Panc1 (cell line): ENCODE measurements at regions not wholly inside any gene's neighbourhood (a gene's known extent, or its start where the extent isn't known, plus 50 kb on each side); places are given as distances from the start of the nearest gene placed in this dataset.

Experiments
- ATAC-seq: fragments of 200-7000 bp; cut with Tn5 transposase; 2 replicates; pipeline ENCODE4 v1.9.1; 2020; ENCODE audit warnings: mild to moderate bottlenecking, moderate library complexity
- BruUV-seq: library from RNA; stranded (reverse); fragments of 400-500 nt; replicated peaks from 2 replicates; lab custom pipeline; 2021; lab: Mats Ljungman, UMichigan
- CTCF ChIA-PET: fragments of 300-600 bp; sonication (Branson Sonifier 250); formaldehyde crosslinking; loops from one replicate; lab custom pipeline; 2022; ENCODE audit warnings: antibody characterized with exemption; lab: Charles Lee
- POLR2A ChIA-PET: fragments of 300-600 bp; sonication (Branson Sonifier 250); formaldehyde crosslinking; loops from one replicate; lab custom pipeline; 2022; ENCODE audit warnings: antibody characterized with exemption; lab: Charles Lee
- DNase-seq: peaks from one replicate; pipeline ENCODE4 v3.0.0-alpha.2; 2010; ENCODE audit warnings: low read depth, low spot score
- H3K27ac ChIP-seq: 2 replicates; pipeline ENCODE4 v1.5.1; 2011; ENCODE audit warnings: mild to moderate bottlenecking, low read length, inconsistent platforms
- H3K27me3 ChIP-seq: fragments of 200-500 bp; sonication (Bioruptor generic); 2 replicates; pipeline ENCODE4 v1.6.0; 2014; ENCODE audit warnings: low read length, inconsistent platforms; ENCODE audit not compliant: control insufficient read depth, insufficient read depth
- H3K36me3 ChIP-seq: fragments of 200-500 bp; sonication (Bioruptor generic); 2 replicates; pipeline ENCODE4 v1.5.1; 2014; ENCODE audit warnings: inconsistent platforms, mild to moderate bottlenecking, low read length, moderate library complexity; ENCODE audit not compliant: control insufficient read depth, insufficient read depth
- H3K4me1 ChIP-seq: 2 replicates; pipeline ENCODE4 v1.5.1; 2011; ENCODE audit warnings: inconsistent platforms, mild to moderate bottlenecking, low read length, moderate library complexity; ENCODE audit not compliant: control insufficient read depth, insufficient read depth
- H3K4me3 ChIP-seq, 2 experiments: 2 replicates each; pipeline ENCODE4 v1.5.1; 2011 to 2012; ENCODE audit warnings: low read depth in 2 of 2, low read length in 2 of 2, mild to moderate bottlenecking in 2 of 2, inconsistent platforms in 1 of 2, moderate library complexity in 1 of 2
- H3K9me3 ChIP-seq: fragments of 200-500 bp; sonication (Bioruptor generic); 2 replicates; pipeline ENCODE4 v1.5.1; 2014; ENCODE audit warnings: low read depth, mild to moderate bottlenecking, inconsistent platforms, low read length, moderate library complexity; ENCODE audit not compliant: control insufficient read depth, insufficient read depth
- POLR2AphosphoS5 ChIP-seq: IDR thresholded peaks from 2 replicates; pipeline ENCODE4 v1.6.1; 2012; ENCODE audit warnings: mild to moderate bottlenecking, low read depth, low read length, moderate library complexity
- SIN3A ChIP-seq: IDR thresholded peaks from 2 replicates; pipeline ENCODE4 v1.6.1; 2012; ENCODE audit warnings: low read depth, mild to moderate bottlenecking, low read length, moderate library complexity, borderline replicate concordance; ENCODE audit not compliant: insufficient read depth
- TCF7L2 ChIP-seq: IDR thresholded peaks from 2 replicates; pipeline ENCODE4 v1.6.1; 2011; ENCODE audit warnings: mild to moderate bottlenecking, low read depth, low read length, inconsistent platforms
- in situ Hi-C: cut with HindIII; loops from 2 replicates; pipeline ENCODE4 v1.10.0; 2016; ENCODE audit warnings: low sequenced_read_pairs, low pct_unique_long_range_greater_than_20kb
- intact Hi-C: fragments of 100-400 bp; cut with micrococcal nuclease; formaldehyde crosslinking; loops from one replicate; pipeline ENCODE4 v1.10.0; 2022; ENCODE audit not compliant: unreplicated experiment
- TF ChIP-seq, protein P1 (sequence below), 2 experiments: IDR thresholded peaks; 2 replicates each; pipeline ENCODE4 v1.6.1; 2011 to 2012; ENCODE audit warnings: low read depth in 2 of 2, control low read depth in 1 of 2, low read length in 1 of 2, mild to moderate bottlenecking in 1 of 2, moderate library complexity in 1 of 2; ENCODE audit not compliant: insufficient read depth in 1 of 2
- TF ChIP-seq, protein P2 (sequence below): fragments of 450-650 bp; IDR thresholded peaks from 2 replicates; pipeline ENCODE4 v1.5.1; 2017; ENCODE audit warnings: mild to moderate bottlenecking

DNA sequence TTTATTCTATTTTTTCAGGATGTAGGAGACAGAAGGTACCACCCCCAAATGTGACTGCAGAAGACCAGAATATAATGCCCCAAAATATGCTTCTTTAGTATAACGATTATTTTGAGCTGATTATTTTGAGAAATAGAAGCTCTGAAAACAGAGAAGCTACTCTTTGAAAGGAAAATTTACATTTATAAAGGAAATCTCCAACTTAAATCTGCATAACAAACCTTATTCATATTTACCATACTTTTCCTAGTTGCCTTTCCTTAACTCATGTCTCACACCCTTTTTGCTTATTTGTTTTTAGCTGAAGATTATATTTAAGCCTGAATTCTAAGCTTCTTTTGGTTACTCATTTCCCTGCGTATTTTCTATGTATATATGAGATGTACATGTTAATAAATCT, 127.1 kb upstream of the THSD7A start:
- no peak overlapping the region for H3K4me3 ChIP-seq
- ATAC-seq (no peak), DNase-seq (no peak)
- in situ Hi-C loops (no loop called here), intact Hi-C loops (no loop called here)
- TF ChIP-seq TCF7L2 (no peak), SIN3A (no peak), POLR2AphosphoS5 (no peak)
- TF ChIP-seq, protein P1, sequence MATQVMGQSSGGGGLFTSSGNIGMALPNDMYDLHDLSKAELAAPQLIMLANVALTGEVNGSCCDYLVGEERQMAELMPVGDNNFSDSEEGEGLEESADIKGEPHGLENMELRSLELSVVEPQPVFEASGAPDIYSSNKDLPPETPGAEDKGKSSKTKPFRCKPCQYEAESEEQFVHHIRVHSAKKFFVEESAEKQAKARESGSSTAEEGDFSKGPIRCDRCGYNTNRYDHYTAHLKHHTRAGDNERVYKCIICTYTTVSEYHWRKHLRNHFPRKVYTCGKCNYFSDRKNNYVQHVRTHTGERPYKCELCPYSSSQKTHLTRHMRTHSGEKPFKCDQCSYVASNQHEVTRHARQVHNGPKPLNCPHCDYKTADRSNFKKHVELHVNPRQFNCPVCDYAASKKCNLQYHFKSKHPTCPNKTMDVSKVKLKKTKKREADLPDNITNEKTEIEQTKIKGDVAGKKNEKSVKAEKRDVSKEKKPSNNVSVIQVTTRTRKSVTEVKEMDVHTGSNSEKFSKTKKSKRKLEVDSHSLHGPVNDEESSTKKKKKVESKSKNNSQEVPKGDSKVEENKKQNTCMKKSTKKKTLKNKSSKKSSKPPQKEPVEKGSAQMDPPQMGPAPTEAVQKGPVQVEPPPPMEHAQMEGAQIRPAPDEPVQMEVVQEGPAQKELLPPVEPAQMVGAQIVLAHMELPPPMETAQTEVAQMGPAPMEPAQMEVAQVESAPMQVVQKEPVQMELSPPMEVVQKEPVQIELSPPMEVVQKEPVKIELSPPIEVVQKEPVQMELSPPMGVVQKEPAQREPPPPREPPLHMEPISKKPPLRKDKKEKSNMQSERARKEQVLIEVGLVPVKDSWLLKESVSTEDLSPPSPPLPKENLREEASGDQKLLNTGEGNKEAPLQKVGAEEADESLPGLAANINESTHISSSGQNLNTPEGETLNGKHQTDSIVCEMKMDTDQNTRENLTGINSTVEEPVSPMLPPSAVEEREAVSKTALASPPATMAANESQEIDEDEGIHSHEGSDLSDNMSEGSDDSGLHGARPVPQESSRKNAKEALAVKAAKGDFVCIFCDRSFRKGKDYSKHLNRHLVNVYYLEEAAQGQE (IDR thresholded peaks at IDR 0.05; ENCODE audit: insufficient read depth in 1 of 2, low read depth in 2 of 2, low read length in 1 of 2), result no peak
- TF ChIP-seq, protein P2, sequence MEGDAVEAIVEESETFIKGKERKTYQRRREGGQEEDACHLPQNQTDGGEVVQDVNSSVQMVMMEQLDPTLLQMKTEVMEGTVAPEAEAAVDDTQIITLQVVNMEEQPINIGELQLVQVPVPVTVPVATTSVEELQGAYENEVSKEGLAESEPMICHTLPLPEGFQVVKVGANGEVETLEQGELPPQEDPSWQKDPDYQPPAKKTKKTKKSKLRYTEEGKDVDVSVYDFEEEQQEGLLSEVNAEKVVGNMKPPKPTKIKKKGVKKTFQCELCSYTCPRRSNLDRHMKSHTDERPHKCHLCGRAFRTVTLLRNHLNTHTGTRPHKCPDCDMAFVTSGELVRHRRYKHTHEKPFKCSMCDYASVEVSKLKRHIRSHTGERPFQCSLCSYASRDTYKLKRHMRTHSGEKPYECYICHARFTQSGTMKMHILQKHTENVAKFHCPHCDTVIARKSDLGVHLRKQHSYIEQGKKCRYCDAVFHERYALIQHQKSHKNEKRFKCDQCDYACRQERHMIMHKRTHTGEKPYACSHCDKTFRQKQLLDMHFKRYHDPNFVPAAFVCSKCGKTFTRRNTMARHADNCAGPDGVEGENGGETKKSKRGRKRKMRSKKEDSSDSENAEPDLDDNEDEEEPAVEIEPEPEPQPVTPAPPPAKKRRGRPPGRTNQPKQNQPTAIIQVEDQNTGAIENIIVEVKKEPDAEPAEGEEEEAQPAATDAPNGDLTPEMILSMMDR, result no peak
- ChIA-PET POLR2A (no interaction called here), CTCF (no interaction called here)
- no peak overlapping the region for H3K27ac ChIP-seq
- no peaks in the 10 kb centered on the region for H3K4me1 ChIP-seq
- BruUV-seq, result no TSS peak
- H3K27me3 ChIP-seq, result no peaks in the 10 kb centered on the region
- no peaks in the 10 kb centered on the region for H3K36me3 ChIP-seq
- H3K9me3 ChIP-seq, result peaks cover 4% of the 10 kb centered on the region; the same call in 1 of the 2 replicates

DNA sequence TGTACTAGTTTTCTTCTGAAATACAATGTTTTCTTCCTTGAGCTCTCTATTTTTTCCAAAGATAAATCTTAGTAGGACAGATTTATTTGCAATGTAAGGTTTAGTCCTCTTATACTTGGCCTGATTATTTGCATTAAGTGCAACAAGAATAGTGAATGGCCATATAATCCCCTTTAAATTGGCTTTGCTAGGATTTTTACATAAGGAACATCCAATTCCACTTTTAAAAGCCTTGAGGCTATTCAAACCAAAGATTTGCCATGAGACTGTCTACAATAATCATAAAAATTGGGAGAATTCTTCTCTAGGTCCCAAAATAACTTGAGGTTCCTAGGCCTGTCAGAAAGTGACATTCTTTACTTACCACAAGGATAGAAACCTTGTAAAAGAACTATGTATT, 128.6 kb upstream of the THSD7A start:
- no TSS peak for BruUV-seq

More for the DNA sequence above, 128.6 kb upstream of the THSD7A start:
- ATAC-seq, result no peak
- Histone ChIP-seq H3K36me3 (no peaks in the 10 kb centered on the region), H3K4me3 (no peak overlapping the region), H3K9me3 (peaks cover 4% of the 10 kb centered on the region; the same call in 1 of the 2 replicates), H3K4me1 (no peaks in the 10 kb centered on the region), H3K27me3 (no peaks in the 10 kb centered on the region), H3K27ac (no peak overlapping the region)
- in situ Hi-C loops, result no loop called here
- CTCF ChIA-PET, result no interaction called here
- DNase-seq, result no peak
- TF ChIP-seq POLR2AphosphoS5 (no peak), TCF7L2 (no peak), SIN3A (no peak)
- TF ChIP-seq, protein P2, result no peak
- TF ChIP-seq, protein P1 (IDR thresholded peaks at IDR 0.05; ENCODE audit: insufficient read depth in 1 of 2, low read depth in 2 of 2, low read length in 1 of 2), result no peak
- POLR2A ChIA-PET, result interaction anchor here (0.6 kb wide), 1 partner anchor 9 kb away, joined by 3 read pairs; no protein-coding TSS in a partner anchor
- intact Hi-C loops, result no loop called here
